GM12864 (cell line): ENCODE measurements at regions not wholly inside any gene's neighbourhood (a gene's known extent, or its start where the extent isn't known, plus 50 kb on each side); places are given as distances from the start of the nearest gene placed in this dataset.

Experiments used
- DNase-seq: peaks from one replicate; pipeline ENCODE4 v3.0.0-alpha.2; 2011; ENCODE audit warnings: low read depth
- H3K4me3 ChIP-seq: 2 replicates; pipeline ENCODE4 v1.5.1; 2011; ENCODE audit warnings: mild to moderate bottlenecking, low read depth, low read length, control low read depth
- CTCF ChIP-seq: IDR thresholded peaks from 2 replicates; pipeline ENCODE4 v1.5.1; 2011; ENCODE audit warnings: low read depth, mild to moderate bottlenecking, moderate library complexity, low read length, control low read depth, inconsistent platforms; ENCODE audit errors: missing control alignments

DNA sequence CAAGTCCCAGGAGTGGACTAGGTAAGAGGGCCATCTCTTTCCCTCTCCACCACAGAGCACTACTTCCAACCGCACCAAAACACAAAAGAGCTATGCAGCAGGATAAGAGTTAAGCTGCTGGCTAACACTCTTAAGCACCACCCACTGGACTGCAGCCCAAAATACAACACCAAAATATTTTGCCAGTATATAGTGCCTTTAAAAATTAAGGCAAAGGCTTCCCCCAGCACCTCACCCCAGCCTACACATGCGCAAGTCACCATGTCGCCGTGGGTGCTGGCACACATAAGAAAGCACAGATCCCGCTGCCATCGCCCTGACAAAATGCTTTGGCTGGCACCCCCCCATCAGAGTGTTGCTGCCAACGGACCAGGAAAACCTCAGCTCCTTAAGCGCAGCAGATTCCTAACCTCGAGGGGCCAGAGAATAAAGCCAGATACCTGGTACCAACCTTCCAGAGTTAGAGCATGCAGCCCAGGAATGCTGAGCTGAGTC lies 608.3 kb downstream of the PCDH17 start:
- no peak overlapping the region for H3K4me3 ChIP-seq
- no peak for TF ChIP-seq CTCF
- no peak for DNase-seq

DNA sequence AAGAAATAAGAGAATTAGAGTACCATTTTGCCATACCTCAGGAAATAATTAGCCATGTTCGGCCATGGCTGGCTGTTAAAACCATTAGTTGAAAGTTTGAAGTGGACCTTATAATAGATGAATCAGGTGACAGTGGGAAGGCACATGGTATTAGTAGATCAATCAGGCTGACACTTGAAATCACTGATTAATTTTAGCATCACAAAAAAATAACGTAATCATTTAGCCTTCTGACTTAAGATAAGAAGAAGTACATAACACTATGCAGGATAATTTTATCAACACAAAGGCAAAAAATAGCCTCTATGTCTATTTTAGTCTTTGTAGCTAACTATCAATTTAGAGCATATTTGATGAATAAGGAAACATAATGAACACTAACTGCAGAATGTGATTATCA lies 615.5 kb downstream of the PCDH17 start:
- TF ChIP-seq CTCF: no peak
- DNase-seq: no peak
- no peak overlapping the region for H3K4me3 ChIP-seq

GRCh38 chr13:58254943-58255342 lies 623.4 kb downstream of the PCDH17 start:
- no peak for DNase-seq
- no peak overlapping the region for H3K4me3 ChIP-seq
- no peak for TF ChIP-seq CTCF

DNA sequence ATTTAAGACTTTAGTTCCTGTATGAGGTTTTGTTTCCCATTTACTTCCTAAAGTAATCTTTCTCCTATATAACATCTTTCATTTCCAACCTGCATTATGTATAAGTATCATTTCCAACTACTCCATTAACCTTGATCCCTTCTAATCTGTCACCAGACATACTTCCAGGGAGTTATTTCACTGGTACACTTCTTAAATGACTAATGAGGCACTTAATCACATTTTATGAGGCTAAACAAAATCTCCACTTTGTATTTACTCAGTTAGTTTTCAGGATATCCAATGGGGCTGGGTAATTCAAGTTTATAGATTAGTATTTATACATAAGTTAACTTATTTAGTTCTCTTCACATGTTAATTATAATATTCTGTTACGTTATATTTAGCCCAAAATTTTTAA lies 634.7 kb downstream of the PCDH17 start:
- no peak for TF ChIP-seq CTCF
- H3K4me3 ChIP-seq: no peak overlapping the region
- no peak for DNase-seq

GRCh38 chr13:58298556-58299135 lies 667.1 kb downstream of the PCDH17 start:
- no peak overlapping the region for H3K4me3 ChIP-seq
- TF ChIP-seq CTCF: no peak
- DNase-seq: no peak

DNA sequence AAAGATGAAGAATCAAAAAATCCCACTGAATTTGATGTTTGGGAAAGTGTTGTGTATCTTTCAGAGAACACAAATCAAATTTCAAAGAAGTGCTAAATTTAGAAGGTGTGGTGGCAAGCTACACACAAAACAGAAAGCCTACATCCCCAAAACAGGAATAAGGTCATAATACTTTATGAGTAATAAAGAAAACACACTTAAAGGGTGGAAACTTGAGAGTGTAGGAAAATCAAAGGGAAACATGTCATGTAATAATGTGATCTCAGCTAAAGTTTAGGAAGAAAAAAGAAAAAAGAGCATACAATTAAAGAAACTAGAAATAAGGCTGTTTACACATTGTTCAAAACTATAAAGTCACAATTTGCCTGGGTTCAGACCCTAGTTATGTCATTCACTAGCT lies 668.7 kb downstream of the PCDH17 start:
- DNase-seq: no peak
- no peak for TF ChIP-seq CTCF
- H3K4me3 ChIP-seq: no peak overlapping the region

DNA sequence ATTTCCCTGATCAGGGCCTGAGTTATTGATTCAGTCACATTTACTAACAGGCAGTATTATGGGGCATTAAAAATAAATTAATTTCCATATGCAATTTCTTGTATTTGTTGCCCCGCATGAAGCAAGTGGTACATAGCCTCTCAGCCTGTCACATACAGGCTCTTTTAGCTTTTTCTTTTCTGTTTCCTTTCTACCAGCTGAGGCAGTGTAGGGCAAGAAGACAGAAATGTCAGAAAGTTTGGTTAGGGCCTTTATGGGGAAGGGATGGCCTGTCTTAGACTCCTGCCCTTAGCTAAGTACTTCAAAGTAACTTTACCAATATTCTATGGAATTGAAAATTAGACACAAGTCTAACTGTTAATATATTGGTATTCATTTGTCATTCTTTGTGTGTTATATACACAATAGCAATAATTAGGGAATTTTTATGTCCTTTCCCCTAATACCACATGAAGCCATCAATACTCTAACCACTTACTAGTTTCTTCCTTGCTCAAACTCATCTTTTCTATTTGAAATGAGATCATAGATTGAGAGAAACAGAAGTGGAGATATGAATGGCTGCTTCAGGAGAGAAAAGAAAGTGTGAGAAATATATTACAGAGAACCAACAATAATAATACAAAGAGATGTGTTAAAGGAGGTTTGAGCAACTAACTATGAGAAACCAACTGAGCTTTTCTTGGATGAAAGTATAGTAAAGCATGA lies 669.6 kb downstream of the PCDH17 start:
- no peak for TF ChIP-seq CTCF

More for the DNA sequence above, 669.6 kb downstream of the PCDH17 start:
- no peak overlapping the region for H3K4me3 ChIP-seq
- DNase-seq: no peak
